ENCODE measurements at regions not wholly inside any gene's neighbourhood (a gene's known extent, or its start where the extent isn't known, plus 50 kb on each side); places are given as distances from the start of the nearest gene placed in this dataset.

DNA sequence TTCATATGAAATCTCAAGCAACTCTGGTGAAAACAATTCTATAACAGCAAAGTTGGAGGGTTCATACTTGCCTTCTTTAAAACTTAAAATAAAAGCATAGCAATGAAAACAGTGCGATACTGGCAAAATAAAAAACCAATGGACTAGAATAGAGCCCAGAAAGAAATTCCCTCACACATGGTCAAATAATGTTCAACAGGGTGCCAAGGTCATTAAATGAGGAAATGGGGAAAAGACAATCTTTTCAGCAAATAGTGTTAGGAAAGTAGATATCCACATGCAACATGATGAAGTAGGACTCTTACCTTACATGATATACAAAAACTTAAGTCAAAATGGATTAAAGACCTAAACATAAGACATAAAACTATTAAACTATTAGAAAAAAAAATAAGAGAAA is 970.2 kb upstream of the AGA start:
- Mint-ChIP-seq H3K36me3 (ENCODE audit: low read depth) (no peaks in the 10 kb centered on the region), H3K4me1 (ENCODE audit: low read depth) (no peaks in the 10 kb centered on the region), H3K27me3 (no peaks in the 10 kb centered on the region), H3K9me3 (no peaks in the 10 kb centered on the region), H3K4me3 (no peak overlapping the region), H3K27ac (no peak overlapping the region)
- no peak for DNase-seq

DNA sequence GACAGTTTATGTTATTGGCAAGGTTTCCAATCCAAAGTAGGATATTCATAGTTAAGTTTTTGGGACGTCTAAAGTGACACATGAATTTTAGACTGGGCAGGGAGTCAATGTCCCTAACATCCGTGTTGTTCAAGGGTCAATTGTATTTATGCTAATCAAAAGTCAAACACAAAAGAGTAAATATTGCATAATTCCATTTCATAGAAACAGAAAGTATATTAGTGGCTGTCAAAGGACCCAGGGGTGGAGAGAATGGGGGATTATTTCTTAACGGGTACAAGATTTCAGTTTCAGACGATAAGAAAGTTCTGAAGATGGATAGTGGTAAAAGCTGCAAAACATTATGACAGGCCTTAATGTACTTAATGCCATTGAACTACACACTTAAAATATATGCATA is 971.8 kb upstream of the AGA start:
- Mint-ChIP-seq H3K9me3 (no peaks in the 10 kb centered on the region), H3K4me1 (ENCODE audit: low read depth) (no peaks in the 10 kb centered on the region), H3K36me3 (ENCODE audit: low read depth) (no peaks in the 10 kb centered on the region), H3K27me3 (no peaks in the 10 kb centered on the region), H3K27ac (no peak overlapping the region), H3K4me3 (no peak overlapping the region)
- no peak for DNase-seq

DNA sequence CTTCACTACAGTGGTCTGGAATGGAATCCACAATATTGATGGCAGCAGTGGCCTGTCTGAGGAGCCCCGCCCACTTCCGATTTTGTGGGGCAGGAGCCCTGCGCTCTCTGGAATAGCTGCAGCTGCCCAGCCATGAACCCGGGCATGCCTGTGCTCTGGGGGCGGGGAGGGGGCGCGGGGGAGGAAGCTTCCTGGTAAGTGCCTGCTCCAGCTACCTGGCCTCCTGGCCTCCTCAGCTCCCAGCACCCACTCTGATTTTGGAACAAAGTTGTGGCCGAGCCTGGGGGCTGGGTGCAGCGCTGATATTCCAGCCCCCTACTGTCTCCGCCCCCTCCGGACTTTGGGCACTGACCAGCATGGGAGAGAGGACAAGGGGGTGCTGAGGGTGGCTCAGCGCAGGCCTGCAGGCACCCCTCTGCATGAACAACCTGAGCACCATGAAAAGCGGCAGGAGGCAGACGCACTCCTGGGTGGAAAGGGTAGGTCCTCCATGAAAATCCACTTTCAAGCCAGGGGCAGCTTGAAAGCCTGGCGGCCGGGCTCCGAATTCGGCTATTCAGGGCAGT is 972.7 kb upstream of the AGA start:
- Mint-ChIP-seq H3K4me3 (no peak overlapping the region), H3K27me3 (no peaks in the 10 kb centered on the region), H3K36me3 (ENCODE audit: low read depth) (no peaks in the 10 kb centered on the region), H3K4me1 (ENCODE audit: low read depth) (no peaks in the 10 kb centered on the region), H3K27ac (no peak overlapping the region), H3K9me3 (peaks cover 5% of the 10 kb centered on the region)
- no peak for DNase-seq

GRCh38 chr4:178415925-178416324 is 973.7 kb upstream of the AGA start:
- DNase-seq, result no peak
- H3K9me3 Mint-ChIP-seq, result peaks cover 5% of the 10 kb centered on the region
- no peak overlapping the region for H3K4me3 Mint-ChIP-seq
- no peaks in the 10 kb centered on the region for H3K27me3 Mint-ChIP-seq
- H3K36me3 Mint-ChIP-seq (ENCODE audit: low read depth), result no peaks in the 10 kb centered on the region
- no peaks in the 10 kb centered on the region for H3K4me1 Mint-ChIP-seq (ENCODE audit: low read depth)
- no peak overlapping the region for H3K27ac Mint-ChIP-seq

DNA sequence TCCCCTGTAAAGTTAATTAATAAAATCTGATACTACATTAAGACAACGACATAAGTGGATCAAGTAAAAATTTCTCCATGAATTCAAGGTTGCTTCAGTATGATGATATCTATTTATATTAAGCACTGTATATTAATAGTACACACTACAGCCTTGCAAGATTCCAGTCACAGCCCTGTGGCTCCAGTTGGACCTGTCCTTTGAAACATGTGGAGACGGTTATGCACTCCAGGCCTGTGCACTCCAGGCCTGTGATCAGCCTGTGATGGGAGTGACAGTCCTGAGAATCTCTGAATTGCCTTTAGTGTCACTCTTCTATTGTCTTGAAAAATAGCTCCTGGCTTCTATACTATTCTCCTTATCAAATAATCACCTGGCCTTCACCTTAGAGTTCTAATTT is 981.1 kb upstream of the AGA start:
- Mint-ChIP-seq H3K4me3 (no peak overlapping the region), H3K27me3 (no peaks in the 10 kb centered on the region), H3K9me3 (peaks cover 8% of the 10 kb centered on the region), H3K36me3 (ENCODE audit: low read depth) (no peaks in the 10 kb centered on the region), H3K27ac (no peak overlapping the region), H3K4me1 (ENCODE audit: low read depth) (no peaks in the 10 kb centered on the region)
- DNase-seq, result no peak

DNA sequence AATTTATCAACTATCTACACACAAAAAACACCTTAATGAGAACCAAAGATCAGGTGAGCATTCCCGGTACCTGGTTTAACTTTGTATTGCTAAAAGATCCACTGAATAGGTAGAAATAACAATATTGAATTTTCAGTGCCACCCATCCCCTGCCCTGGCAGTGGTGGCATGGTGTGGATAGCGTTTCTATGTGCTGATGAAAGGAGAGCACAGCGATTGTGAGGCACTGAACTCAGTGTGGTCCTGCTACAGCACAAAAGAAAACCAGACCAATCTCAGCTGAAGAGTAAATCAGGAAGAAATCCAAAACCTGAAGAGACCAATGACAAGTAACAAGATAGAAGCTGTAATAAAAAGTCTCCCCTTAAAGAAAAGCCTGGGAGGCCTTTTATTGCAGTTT is 984.6 kb upstream of the AGA start:
- DNase-seq, result no peak
- no peaks in the 10 kb centered on the region for H3K4me1 Mint-ChIP-seq (ENCODE audit: low read depth)
- H3K9me3 Mint-ChIP-seq, result peaks cover 3% of the 10 kb centered on the region
- no peaks in the 10 kb centered on the region for H3K27me3 Mint-ChIP-seq
- H3K36me3 Mint-ChIP-seq (ENCODE audit: low read depth), result no peaks in the 10 kb centered on the region
- no peak overlapping the region for H3K4me3 Mint-ChIP-seq
- H3K27ac Mint-ChIP-seq, result no peak overlapping the region

- Mint-ChIP-seq H3K36me3 (ENCODE audit: low read depth) (no peaks in the 10 kb centered on the region), H3K4me3 (no peak overlapping the region), H3K27ac (no peak overlapping the region), H3K4me1 (ENCODE audit: low read depth) (no peaks in the 10 kb centered on the region), H3K9me3 (peaks cover 3% of the 10 kb centered on the region), H3K27me3 (no peaks in the 10 kb centered on the region)
- DNase-seq, result no peak
These were observed 985.4 kb upstream of the AGA start for GRCh38 chr4:178427663-178428062.

DNA sequence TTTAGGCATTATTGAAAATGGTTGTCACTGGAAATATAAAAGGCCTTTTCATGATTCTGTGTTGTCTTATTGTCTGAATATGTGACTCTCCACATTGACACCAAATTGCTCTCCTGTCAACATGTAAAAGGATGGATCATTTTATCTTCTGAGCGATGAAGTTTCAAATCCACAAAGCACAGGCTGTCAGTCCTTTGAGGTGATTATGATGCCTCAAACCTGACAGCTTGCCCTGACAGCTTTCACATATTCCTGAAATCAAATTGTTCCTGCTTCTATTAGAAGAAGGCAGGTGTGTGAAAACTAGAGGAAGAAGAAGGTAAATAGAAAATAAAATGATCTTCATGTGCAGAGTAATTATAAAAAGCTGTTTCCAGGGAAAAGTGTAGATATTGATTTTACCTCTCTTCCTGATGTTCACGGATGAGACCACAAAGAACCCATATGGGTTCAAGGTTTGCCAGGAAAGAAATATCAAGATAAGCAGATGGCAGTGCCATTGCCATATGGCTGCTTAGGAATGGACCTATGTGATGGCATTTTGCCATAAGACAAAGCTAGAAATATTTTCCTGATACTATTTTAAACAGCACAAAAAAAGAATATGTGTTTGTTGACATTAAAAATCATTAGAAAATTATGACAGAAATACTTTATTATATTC is 1006.3 kb upstream of the AGA start:
- Mint-ChIP-seq H3K36me3 (ENCODE audit: low read depth) (no peaks in the 10 kb centered on the region), H3K27me3 (no peaks in the 10 kb centered on the region), H3K9me3 (peaks cover 10% of the 10 kb centered on the region), H3K4me3 (no peak overlapping the region), H3K27ac (no peak overlapping the region), H3K4me1 (ENCODE audit: low read depth) (no peaks in the 10 kb centered on the region)
- DNase-seq, result no peak

GRCh38 chr4:178450614-178451013 is 1008.4 kb upstream of the AGA start:
- Mint-ChIP-seq H3K9me3 (peaks cover 9% of the 10 kb centered on the region), H3K36me3 (ENCODE audit: low read depth) (no peaks in the 10 kb centered on the region), H3K27ac (no peak overlapping the region), H3K4me1 (ENCODE audit: low read depth) (no peaks in the 10 kb centered on the region), H3K4me3 (no peak overlapping the region), H3K27me3 (no peaks in the 10 kb centered on the region)
- DNase-seq, result no peak

GRCh38 chr4:178453057-178453456 is 1010.8 kb upstream of the AGA start:
- no peaks in the 10 kb centered on the region for H3K27me3 Mint-ChIP-seq
- no peaks in the 10 kb centered on the region for H3K4me1 Mint-ChIP-seq (ENCODE audit: low read depth)
- H3K9me3 Mint-ChIP-seq, result peaks cover 5% of the 10 kb centered on the region
- H3K36me3 Mint-ChIP-seq (ENCODE audit: low read depth), result no peaks in the 10 kb centered on the region
- H3K4me3 Mint-ChIP-seq, result no peak overlapping the region
- no peak overlapping the region for H3K27ac Mint-ChIP-seq
- no peak for DNase-seq

DNA sequence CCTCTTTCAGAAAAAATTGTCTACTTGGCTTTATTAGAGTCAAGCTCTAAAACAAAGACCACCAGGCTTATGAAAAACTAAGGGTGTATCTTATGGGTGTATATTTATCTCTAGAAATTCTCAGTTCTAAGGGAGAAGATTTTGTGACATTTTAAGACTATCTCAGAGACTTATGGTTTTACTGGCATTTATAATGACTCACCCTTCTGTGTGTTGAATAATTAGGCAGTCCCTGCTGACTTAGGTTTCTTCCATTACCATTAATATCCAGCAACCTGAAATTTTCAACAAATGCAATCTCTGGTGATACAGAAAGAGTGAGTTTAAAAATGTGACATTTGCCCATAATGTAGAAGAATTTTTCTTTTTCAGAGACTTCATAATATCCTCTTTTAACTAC is 1015.0 kb upstream of the AGA start:
- Mint-ChIP-seq H3K4me3 (no peak overlapping the region), H3K27me3 (no peaks in the 10 kb centered on the region), H3K27ac (no peak overlapping the region), H3K4me1 (ENCODE audit: low read depth) (no peaks in the 10 kb centered on the region), H3K36me3 (ENCODE audit: low read depth) (no peaks in the 10 kb centered on the region), H3K9me3 (peaks cover 2% of the 10 kb centered on the region)
- no peak for DNase-seq

GRCh38 chr4:178462710-178463109 is 1020.5 kb upstream of the AGA start:
- Mint-ChIP-seq H3K36me3 (ENCODE audit: low read depth) (no peaks in the 10 kb centered on the region), H3K27me3 (no peaks in the 10 kb centered on the region), H3K27ac (no peak overlapping the region), H3K4me1 (ENCODE audit: low read depth) (no peaks in the 10 kb centered on the region), H3K4me3 (no peak overlapping the region), H3K9me3 (no peaks in the 10 kb centered on the region)
- no peak for DNase-seq

GRCh38 chr4:178463747-178464146 is 1021.5 kb upstream of the AGA start:
- no peak for DNase-seq
- Mint-ChIP-seq H3K27ac (no peak overlapping the region), H3K9me3 (no peaks in the 10 kb centered on the region), H3K36me3 (ENCODE audit: low read depth) (no peaks in the 10 kb centered on the region), H3K4me3 (no peak overlapping the region), H3K4me1 (ENCODE audit: low read depth) (no peaks in the 10 kb centered on the region), H3K27me3 (no peaks in the 10 kb centered on the region)

- Mint-ChIP-seq H3K27ac (no peak overlapping the region), H3K4me3 (no peak overlapping the region), H3K36me3 (ENCODE audit: low read depth) (no peaks in the 10 kb centered on the region), H3K4me1 (ENCODE audit: low read depth) (no peaks in the 10 kb centered on the region), H3K9me3 (peaks cover 3% of the 10 kb centered on the region), H3K27me3 (no peaks in the 10 kb centered on the region)
- DNase-seq, result no peak
These were observed 1029.0 kb upstream of the AGA start for GRCh38 chr4:178470996-178471784.

- Mint-ChIP-seq H3K9me3 (peaks cover 5% of the 10 kb centered on the region), H3K4me3 (no peak overlapping the region), H3K36me3 (ENCODE audit: low read depth) (no peaks in the 10 kb centered on the region), H3K27me3 (no peaks in the 10 kb centered on the region), H3K27ac (no peak overlapping the region), H3K4me1 (ENCODE audit: low read depth) (no peaks in the 10 kb centered on the region)
- DNase-seq, result no peak
These were observed 1029.8 kb upstream of the AGA start for GRCh38 chr4:178471994-178472393.
